ENCODE measurements at regions not wholly inside any gene's neighbourhood (a gene's known extent, or its start where the extent isn't known, plus 50 kb on each side); places are given as distances from the start of the nearest gene placed in this dataset.

DNA sequence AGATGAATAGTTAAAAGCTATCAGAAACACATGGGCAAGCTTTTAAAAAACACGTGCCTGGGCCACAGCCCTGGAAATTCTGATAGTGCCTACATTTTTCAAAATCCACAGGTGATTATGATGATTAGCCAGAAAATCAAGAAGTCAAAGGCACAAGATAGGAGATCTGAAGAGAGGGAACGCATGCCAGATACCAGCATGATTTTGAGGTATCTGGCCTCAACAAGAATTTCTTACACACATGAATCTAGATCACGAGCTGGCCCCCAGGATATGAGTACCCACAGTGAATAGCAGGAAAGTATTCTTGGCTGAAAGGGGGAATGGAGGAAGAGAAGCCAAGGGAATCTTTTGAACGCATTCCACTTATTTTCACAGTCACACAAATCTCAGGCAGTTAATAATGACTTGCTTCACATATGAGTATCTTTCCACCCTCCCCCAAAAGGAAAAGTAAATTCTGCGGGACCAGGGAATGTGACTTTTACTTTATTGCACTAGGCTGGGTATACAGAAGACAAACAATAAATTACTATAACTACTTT, 438.2 kb downstream of the BCAT1 start:
- BruUV-seq (replicated peaks), result no TSS peak
- in situ Hi-C loops (cut with HindIII; ENCODE audit: extremely low pct_ligation_motif_present, low pct_unique_long_range_greater_than_20kb), result no loop called here
- Histone ChIP-seq H3K27ac (ENCODE audit: extremely low read length, insufficient read depth, low read length) (no peak overlapping the region), H3K36me3 (replicated peaks in 1 of 2; ENCODE audit: control insufficient read depth in 1 of 2, insufficient read depth in 2 of 2, low read length in 2 of 2) (no peaks in the 10 kb centered on the region), H3K4me1 (ENCODE audit: insufficient read depth, low read length) (no peaks in the 10 kb centered on the region), H2AFZ (ENCODE audit: low read length) (no peak overlapping the region), H3K79me2 (ENCODE audit: insufficient read depth, low read length) (no peaks in the 10 kb centered on the region), H3K9ac (ENCODE audit: insufficient read depth, low read depth, low read length) (no peak overlapping the region), H3K27me3 (ENCODE audit: control insufficient read depth in 1 of 2, insufficient read depth in 2 of 2, low read length in 2 of 2) (no peaks in the 10 kb centered on the region), H3K9me3 (ENCODE audit: low read length) (no peaks in the 10 kb centered on the region), H3K4me2 (ENCODE audit: low read depth, low read length) (no peak overlapping the region), H4K20me1 (ENCODE audit: insufficient read depth, low read length) (no peaks in the 10 kb centered on the region), H3K4me3 (replicated peaks in 1 of 3; ENCODE audit: insufficient read depth in 1 of 3, low read depth in 2 of 3, low read length in 3 of 3) (no peak overlapping the region)
- intact Hi-C loops (cut with micrococcal nuclease; ENCODE audit: unreplicated experiment), result no loop called here
- no peak for FAIRE-seq
- TF ChIP-seq GPN1 (CRISPR knock-in tag; IDR thresholded peaks at IDR 0.05; ENCODE audit: borderline replicate concordance) (no peak), RNF219 (CRISPR knock-in tag; IDR thresholded peaks at IDR 0.05) (no peak), CBX1 (IDR thresholded peaks at IDR 0.05; ENCODE audit: low read depth) (no peak), MNT (IDR thresholded peaks at IDR 0.05) (peak; percentile 39; the same call in 1 of the 2 replicates)
- WGBS (ENCODE audit: low lambda C conversion rate), result 43% methylated on average over 5 of the region's 5 CpGs
- no peak for DNase-seq (ENCODE audit: low spot score)
- CTCF ChIA-PET (ENCODE audit: low intra/inter-chr PET ratio, low total read pairs), result no interaction called here
- no peak for ATAC-seq
- POLR2A ChIA-PET, result no interaction called here

- Histone ChIP-seq H3K4me3 (replicated peaks in 1 of 3; ENCODE audit: insufficient read depth in 1 of 3, low read depth in 2 of 3, low read length in 3 of 3) (no peak overlapping the region), H3K79me2 (ENCODE audit: insufficient read depth, low read length) (no peaks in the 10 kb centered on the region), H3K4me2 (ENCODE audit: low read depth, low read length) (no peak overlapping the region), H3K36me3 (replicated peaks in 1 of 2; ENCODE audit: control insufficient read depth in 1 of 2, insufficient read depth in 2 of 2, low read length in 2 of 2) (no peaks in the 10 kb centered on the region), H3K27me3 (ENCODE audit: control insufficient read depth in 1 of 2, insufficient read depth in 2 of 2, low read length in 2 of 2) (no peaks in the 10 kb centered on the region), H3K9me3 (ENCODE audit: low read length) (no peaks in the 10 kb centered on the region), H3K9ac (ENCODE audit: insufficient read depth, low read depth, low read length) (no peak overlapping the region), H3K27ac (ENCODE audit: extremely low read length, insufficient read depth, low read length) (no peak overlapping the region), H4K20me1 (ENCODE audit: insufficient read depth, low read length) (no peaks in the 10 kb centered on the region), H2AFZ (ENCODE audit: low read length) (no peak overlapping the region), H3K4me1 (ENCODE audit: insufficient read depth, low read length) (no peaks in the 10 kb centered on the region)
- DNase-seq (ENCODE audit: low spot score) (no peak), FAIRE-seq (no peak), ATAC-seq (no peak)
- 76% methylated on average over 2 of the region's 2 CpGs for WGBS (ENCODE audit: low lambda C conversion rate)
- CTCF ChIA-PET (ENCODE audit: low intra/inter-chr PET ratio, low total read pairs), result no interaction called here
- POLR2A ChIA-PET, result no interaction called here
- BruUV-seq (replicated peaks), result no TSS peak
- in situ Hi-C loops (cut with HindIII; ENCODE audit: extremely low pct_ligation_motif_present, low pct_unique_long_range_greater_than_20kb) (no loop called here), intact Hi-C loops (cut with micrococcal nuclease; ENCODE audit: unreplicated experiment) (no loop called here)
- TF ChIP-seq ATF7 (IDR thresholded peaks at IDR 0.05) (peak; percentile 88), ATF7 (CRISPR knock-in tag; IDR thresholded peaks at IDR 0.05) (no peak), NFE2 (CRISPR knock-in tag; IDR thresholded peaks at IDR 0.05) (no peak)
These were observed 441.1 kb downstream of the BCAT1 start for GRCh38 chr12:24507827-24508226.

All from HepG2 (cell line).